SIG-M5 treated with dmso at 0.1 percent for 504 hours (cell line): ENCODE measurements at regions not wholly inside any gene's neighbourhood (a gene's known extent, or its start where the extent isn't known, plus 50 kb on each side); places are given as distances from the start of the nearest gene placed in this dataset.

Experiments used
- DNase-seq: peaks from one replicate; lab custom pipeline; 2025; ENCODE audit not compliant: unreplicated experiment; lab: John Stamatoyannopoulos, UW

DNA sequence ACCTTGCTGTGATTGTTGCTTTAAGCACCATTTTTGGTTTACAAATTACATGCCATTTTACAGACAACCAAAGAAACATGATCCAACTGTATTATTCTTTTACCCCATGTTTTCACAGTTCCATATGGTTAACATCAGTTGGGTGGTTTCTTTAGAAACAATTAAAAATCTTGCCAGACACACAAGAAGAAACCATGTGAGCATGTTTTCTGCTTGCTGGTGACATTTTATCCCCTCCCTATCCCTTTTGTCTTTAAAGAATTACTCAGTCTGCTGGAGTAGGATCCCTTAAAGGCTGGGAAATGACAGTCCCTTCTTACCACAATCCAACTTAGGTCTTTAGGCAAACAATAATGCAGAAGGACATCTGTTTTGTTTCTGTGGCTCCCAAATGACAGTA lies 121.8 kb upstream of the PLXNC1 start:
- DNase-seq = no peak

DNA sequence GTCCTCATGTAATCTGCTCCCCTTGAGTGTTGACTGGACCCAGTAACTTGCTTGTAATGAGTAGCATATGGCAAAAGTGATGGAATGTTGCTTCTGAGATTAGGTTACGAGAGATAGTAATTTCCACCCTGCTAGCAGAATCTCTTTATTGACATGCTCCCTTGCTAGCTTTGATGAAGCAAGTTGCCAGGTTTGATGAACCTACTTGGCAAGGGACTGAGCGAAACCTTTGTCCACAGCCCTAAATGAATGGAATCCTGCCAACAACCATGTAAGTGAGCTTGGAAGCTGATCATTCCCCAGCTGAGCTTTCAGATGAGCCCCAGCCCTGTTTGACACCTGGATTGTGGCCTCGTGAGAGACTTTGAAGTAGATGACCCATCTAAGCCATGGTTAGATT lies 120.8 kb upstream of the PLXNC1 start:
- DNase-seq = no peak

DNA sequence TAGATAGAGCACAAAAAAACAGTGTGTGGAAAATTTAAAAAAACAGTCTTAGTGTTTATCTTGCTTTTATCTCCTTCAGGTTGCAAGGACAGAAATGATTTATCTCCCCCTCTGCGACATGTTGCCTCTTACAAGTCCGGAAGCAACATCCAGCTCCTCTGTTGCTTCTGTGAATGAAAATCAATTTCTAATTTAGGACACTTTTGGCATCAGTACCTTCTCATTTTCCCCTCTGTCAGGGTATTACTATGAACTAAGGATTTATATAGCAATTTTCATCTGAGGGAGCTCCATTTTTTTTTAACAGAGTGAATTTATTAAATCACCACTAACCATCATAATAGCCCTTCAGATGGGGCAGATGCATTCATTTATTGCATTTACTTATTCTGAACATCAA lies 116.6 kb upstream of the PLXNC1 start:
- no peak for DNase-seq

DNA sequence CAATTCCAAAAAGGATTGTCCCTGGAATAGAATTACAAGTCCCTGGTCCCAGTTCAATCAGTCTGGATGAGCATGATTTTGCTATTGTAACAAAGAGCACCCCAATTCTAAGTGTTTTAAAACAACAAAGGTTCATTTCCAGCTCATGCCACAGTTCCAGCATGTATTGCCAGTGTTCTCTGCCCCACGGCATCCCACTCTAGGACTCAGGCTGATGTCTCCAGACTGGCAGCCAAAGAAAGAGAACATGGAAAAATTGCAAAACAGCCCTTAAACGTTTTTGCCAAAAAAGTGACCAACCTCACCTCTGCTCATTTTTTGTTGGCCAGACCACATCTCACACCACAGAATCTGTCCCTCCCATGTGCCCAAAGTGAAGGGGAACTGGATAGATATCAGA lies 116.0 kb upstream of the PLXNC1 start:
- DNase-seq = no peak

DNA sequence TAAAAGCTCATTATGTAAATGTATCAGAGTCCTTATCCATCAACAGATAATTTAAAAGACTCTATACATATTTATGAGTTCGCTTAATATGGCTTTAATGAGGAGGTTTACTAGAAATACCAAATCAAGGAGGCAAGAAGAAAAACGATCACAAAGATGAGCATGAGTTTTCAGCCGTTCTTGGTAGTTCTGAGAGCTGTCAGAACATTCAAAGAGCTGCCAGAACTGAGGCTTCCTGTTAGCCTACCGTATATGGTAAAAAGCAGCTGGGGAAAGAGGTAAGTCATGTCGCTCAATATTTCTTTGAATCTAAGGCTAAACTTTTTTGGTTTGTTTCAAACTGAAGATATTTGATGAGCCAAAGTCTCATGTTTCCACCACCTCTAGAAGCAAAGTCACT lies 115.3 kb upstream of the PLXNC1 start:
- no peak for DNase-seq

DNA sequence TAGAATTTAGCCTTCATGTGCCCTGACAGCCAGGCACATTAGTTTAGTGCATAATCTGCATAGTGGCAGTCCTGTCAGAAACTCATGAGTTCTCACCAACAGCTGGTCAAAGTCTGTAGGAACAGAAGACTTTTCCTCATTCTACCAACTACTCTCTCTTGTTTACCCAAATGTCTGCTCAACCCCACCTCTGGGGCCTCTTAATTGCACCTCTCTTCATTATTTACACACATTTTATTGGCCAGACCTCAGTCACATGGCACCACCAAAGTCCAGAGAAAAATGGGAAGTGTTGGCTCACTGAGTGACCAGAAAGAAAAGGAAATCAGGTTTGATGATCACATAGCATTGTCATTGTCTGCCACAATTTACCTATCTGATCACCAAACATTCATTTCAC lies 114.6 kb upstream of the PLXNC1 start:
- DNase-seq = no peak

DNA sequence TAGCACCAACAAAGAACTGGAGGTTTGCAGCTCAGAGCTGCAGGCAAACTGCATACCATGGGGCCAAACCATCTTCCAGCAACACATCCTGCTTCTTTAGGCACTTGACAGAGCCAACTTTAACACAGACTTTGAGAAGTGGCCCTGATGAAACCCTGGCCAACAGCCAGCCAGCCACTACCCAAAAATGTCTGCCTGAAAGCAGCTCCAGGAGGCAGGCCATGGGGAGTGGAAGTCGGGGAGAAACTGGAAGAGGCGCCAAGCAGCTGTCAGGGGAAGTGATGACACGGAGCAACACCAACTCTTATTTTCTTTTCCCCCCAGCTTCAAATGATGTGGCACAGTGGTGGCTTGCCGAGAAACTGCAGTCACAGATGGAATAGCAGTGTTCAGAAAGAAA lies 110.9 kb upstream of the PLXNC1 start:
- DNase-seq = no peak

DNA sequence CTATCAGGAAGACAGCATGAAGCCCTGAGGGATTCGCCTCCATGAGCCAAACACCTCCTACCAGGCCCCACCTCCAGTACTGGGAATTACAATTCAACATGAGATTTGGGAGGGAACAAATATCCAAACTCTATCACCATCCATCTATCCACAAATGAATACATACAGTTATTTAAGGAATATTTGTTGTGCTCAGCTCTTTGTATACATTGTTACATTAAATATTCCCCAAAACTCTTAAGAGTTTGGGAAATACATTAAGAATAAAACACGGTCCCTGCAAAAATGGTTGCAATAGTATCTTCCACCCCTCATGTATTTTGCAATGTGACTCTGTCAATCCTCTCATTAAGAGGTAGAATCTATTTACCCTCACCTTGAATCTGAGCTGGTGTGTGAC lies 109.8 kb upstream of the PLXNC1 start:
- no peak for DNase-seq

DNA sequence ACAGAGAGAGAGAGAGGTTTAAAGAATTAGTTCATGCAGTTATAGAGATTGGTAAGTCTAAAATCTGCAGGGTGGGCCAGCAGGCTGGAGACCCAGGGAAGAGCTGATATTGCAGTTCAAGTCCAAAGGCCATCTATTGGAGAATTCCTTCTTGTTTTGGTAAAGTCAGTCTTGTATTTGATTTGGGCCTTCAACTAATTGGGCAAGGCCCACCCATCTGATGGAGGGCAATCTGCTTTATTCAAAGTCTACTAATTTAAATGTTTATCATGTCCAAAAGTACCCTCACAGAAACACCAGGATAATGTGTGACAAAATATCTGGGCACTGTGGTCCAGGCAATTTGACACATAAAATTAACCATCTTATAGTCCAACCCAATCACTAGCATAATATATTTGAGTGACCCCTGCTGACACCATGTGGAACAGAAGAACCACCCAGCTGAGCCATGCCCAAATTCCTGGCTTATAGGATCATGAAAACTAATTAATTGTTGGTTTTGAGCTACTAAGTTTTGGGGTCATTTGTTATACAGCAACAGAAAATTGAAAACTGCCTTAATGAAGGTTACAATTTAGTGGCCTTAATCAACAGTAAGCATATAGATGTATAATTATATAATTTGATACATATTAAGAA lies 109.1 kb upstream of the PLXNC1 start:
- no peak for DNase-seq

DNA sequence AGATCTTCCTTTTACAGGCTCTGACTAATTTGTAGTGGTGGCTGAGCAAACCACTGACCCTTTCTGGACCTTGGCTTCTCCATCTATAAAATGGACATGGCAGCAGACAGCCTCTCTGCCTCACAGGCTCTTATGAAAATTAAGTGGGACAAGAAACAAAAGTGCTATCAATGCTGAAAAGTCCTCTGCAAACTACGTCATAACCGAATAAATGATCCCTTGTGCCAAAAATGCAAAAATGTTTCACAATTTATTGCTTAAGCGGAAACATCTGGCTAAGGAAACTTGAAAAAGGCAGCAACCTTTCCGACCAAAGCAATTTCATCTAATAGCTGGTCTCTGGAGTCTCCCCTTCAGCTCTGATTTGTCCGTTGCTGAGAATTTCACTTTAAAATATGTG lies 108.5 kb upstream of the PLXNC1 start:
- no peak for DNase-seq

DNA sequence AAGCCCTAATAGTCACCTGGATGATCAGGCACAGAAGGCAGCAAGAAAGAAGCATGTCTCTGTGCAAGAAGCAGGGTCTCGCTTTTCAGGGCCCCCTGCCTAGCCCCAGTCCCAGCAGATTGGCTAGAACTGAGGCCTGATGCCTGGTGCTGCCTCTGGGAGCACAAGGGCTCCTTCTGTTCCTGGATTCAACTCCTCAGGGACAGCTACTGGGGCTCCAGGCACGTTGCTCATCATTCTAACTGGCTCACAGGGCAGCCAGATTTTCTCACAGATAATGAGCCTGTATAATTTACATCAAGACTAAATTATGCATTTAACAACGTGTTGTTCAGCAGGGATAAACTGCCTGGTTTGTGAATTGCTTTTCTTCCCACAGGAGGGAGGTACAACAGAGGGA lies 106.5 kb upstream of the PLXNC1 start:
- no peak for DNase-seq

DNA sequence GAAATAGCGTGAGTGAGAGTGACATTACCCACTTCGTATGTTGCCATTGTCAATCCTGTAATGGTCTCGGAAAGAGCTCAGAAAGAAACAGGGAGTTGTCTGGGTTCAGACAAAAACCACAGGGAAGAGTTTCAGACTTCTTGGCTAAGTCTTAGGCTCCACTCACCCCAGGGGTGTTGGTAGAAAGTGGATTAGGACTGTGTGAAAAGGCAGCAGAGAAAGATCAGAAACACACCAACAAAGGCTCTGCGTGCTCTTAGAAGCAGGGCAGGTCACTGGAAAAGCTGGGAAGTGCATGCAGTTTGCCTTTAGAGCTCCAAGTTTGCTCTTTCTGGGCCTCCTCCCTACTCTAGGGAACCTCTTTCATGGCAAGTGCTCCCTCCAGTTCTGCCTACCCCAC lies 106.1 kb upstream of the PLXNC1 start:
- DNase-seq = no peak

DNA sequence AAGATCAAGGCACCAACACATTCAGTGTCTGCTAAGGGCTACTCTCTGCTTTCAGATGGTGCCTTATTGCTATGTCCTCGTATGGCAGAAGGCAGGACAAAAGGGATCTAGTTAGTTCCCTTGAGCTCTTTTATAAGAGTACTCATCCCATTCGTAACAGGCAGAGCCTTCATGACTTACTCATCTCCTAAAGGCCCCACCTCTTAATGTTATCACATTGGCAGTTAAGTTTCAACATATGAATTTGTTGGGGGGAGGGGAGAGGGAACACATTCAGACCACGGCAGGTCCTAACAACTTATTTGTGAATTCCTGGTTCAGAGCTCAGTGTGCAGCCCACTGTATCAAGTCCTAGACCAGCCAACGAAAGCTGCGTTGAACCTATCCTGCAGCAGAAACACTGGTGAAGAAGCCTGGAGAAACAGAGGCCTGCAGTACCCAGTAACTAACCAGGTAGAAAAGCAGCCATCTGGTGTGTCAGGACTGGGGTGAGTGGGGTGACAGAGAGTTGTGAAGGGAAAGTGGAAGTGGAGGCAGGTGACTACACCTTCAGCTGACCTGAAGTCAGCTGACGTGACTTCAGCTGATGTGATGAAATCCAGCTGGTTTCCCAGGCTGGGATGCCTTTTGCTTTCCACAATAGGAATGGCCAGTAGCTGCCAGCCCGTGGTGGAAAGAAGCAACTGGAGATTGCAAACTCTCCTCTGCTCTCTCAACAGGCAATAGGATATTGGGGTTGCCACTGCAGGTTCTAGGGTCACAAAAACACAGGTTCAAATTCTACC lies 101.6 kb upstream of the PLXNC1 start:
- DNase-seq = no peak

DNA sequence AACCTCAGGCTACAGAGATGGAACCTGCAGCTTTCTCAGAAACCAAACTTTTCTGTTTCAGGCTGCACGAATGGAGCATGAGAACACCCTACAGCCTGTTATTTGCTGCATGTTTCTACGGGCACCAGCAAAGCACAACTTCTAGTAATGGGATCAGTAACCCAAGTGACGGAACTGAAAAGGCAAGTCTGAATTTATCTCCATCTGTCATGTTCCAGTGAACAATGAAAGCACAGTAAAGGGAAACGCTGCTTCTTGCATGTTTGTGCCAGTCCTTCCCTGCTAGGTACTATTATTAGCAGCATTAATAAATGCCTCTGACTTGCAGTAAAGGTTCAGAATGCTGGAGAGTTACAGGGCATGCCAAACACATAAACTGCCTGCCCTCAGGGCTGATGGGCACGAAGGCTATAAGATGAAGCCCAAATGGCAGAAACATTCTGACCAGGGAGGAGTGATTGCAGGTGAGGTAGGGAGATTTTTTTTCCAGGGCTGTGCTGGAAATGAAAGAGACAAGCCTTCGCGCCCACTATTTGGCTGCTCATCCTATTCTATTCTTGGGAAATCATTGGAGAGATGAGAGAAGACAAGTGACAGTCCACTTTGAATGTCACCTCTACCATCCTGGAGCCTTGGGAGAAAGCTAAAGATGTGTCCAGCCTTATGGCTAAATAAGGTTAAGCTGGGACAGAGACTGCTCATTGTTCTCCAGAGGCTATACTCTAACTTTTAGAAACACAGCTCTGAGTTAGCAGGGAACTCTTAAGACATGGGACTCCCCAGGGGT lies 100.4 kb upstream of the PLXNC1 start:
- no peak for DNase-seq

DNA sequence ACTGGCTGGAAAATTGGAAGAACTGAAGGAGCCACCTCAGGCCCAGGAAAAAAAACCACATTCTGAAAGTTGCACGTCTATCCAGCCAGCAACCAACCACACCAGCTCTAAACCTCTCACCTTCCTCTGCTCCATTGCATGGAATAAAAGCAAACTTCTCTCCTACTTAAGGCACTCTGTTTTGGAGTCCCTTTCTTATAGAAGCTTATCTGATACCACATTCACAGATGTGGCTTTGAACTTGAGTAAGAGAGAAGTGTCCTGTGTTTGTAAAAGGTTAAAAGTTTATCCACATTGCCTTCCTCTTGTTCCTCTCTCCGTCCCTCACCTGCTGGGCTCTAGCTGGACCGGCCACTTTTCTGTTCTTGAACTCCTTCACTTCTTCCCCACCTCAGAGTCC lies 99.6 kb upstream of the PLXNC1 start:
- DNase-seq = no peak

DNA sequence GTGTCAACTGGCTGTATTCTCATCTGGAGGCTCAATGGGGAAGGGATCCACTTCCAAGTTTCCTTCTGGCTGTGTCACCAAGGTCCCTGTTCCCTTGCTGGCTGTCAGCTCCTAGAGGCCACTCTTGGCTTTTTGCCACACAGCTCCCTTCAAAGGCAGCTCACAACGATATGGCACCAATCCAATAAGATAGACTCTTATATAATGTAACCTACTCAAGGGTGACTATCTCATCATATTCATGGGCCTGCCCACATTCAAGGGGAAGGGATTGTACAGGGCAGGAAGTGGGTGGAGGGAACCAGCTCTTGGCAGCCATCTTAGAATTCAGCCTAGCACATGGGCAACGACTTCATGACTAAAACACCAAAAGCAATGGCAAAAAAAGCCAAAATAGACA lies 98.7 kb upstream of the PLXNC1 start:
- DNase-seq = no peak

DNA sequence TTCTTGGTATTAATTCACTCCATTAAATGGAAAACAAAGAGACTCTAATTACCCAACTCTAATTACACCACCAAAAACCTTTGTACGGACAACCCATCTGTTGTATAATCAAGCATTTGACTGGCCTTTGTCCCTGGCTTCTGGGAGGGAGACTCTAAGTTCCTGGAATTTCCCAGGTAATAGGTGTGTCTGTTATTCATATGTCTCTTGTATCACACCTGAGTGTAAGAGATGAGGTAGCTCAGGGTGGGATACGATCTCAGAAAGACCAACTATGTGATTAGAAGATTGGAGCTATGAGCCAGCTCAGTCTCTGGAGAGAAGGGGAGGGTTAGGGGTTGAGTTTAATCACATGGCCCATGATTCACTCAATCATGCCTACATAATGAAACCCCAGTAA lies 94.7 kb upstream of the PLXNC1 start:
- DNase-seq = no peak

DNA sequence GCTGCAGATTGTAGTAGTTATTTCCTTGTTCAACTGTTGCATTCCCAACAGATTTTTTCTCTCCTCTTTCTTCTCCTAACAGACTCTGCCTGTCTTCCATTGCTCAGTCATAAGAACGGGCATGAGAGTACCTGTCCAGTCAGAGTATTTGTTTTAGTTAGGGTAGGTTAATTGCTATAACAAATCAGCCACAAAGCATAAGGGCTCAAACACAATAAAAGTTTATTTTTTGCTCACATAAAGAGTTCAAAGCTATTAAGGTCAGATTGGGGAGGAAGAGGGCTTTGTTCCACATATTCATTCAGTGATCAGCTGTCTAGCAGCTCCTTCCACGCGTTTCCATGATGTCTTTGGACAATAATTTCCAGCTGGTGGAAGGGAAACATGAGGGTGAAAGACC lies 92.8 kb upstream of the PLXNC1 start:
- no peak for DNase-seq

DNA sequence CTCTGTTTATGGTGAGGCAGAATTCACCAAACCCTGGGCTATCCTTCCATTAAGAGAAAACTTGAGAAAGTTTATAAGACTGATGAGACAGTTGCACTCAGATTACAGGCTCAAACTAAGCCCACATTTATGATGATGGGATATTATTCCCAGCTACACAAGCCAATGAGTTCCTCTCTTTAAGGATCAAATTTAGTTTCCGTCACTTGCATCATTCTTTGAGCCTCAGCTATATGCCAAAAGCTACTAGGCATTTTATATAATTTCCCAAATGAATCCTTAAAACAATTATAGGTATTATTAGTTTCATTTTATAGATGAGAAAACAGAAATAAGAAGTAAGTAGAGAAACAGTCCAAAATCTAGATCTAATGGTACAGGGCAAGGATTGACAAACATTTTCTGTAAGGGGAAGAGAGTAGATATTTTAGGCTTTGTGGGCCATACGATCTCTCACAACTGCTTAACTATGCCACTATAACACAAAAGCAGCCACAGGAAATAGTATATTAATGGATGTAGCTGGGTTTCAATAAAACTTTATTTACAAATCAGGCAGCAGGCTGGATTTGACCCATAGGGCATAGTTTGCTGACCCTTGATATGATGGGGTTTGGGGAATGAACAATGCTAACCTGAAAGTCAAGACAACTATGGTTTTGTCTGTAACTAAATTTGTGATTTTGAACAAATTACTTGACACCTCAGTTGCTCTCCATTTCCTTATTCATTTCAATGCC lies 91.8 kb upstream of the PLXNC1 start:
- DNase-seq = no peak

DNA sequence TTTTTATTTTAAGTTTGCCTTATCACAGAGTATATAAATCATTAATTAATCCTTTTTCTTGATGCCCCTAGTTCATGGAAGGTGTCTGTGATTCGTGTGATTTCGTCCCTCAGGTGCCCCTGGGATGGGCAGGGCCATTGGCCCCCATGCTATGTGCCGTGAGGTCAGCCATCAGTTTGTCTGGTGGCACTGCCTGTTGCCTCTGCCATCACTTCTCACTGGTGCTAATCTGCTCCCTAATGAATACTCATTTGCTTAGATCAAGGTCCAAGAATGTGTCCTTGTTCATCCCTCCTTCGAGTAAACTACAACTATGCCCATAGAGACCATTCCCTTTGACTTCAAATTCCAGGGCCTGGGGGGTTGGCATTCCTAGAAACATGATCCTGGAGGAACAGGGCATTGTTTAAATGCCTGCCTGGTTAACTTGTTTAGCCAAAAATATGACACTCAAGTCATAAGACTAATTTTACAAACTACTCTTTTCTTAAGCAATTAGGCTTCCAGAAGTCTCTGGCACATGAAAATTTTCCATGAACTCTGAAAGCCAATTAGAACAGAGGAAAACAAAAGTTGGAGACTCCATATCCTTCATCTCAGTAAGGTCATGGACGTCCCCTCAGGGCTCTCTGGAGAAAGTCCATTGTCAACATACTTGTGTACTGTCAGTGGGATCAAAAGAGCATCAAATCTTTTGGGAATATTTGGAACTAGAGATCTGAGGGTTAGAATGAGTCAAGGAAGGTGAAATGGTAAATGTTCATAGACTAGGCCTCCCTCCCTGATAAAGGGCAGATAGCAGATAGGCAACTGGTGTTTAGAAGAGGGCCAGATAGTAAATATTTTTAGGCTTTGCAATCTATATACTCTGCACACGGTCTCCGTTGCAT lies 90.9 kb upstream of the PLXNC1 start:
- no peak for DNase-seq
